ENCODE measurements at regions not wholly inside any gene's neighbourhood (a gene's known extent, or its start where the extent isn't known, plus 50 kb on each side); places are given as distances from the start of the nearest gene placed in this dataset.

DNA sequence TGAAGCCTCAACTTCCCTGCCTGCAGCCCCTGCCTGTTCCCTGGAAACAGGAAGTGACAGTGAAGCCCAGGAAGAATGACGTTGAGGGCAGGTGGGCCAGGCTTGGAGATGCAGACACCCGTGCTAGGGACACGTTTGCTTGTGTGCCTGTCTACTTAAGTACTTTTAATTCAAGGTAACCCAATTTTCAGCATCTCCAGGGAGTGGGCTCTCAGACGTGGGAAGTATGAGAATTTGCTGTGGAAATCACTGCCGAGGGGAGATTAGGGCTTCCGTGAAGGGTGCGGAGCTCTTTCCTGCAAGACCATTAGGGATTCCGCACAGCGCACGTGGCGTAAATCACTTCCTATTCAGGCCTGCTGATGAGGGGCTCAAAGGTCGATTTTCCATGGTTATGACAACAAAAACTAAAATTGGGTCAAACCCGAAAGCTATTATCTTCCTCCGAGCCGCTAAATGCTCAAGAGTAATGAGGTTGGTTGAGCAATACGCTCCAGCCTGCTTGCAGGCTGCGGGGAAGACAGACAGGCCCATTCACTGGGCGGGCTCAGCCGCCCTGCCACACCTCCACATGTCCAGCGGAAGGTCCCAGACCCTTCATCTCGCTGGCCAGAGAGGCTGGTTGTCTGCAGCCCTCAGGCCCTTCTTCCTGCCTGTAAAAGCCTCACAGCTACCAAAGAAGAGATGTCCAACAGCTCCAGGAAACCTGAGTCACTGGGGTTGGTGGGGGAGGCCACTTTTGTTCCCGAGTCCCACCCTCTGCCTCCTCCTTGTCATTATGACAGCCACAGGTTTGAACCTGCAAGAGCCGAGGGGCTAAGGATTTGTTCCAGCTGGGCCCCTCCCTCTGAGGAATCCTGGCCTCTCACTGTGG is 109.9 kb downstream of the RBFOX3 start:
- no peak for DNase-seq

DNA sequence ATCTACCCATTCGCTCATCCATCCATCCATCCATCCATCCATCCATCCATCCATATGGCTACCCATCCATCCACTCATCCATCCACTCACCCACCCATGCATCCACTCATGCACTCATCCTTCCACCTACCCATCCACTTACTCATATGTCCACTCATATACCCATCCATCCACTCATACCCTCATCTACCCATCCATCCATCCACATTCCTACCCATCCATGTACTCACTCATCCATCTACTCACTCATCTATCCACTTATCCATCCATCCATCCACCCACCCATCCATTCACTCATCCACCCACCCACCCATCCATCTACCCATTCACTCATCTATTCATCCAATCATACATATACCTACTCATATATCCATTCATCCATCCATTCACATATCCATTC is 112.0 kb downstream of the RBFOX3 start:
- DNase-seq = no peak

DNA sequence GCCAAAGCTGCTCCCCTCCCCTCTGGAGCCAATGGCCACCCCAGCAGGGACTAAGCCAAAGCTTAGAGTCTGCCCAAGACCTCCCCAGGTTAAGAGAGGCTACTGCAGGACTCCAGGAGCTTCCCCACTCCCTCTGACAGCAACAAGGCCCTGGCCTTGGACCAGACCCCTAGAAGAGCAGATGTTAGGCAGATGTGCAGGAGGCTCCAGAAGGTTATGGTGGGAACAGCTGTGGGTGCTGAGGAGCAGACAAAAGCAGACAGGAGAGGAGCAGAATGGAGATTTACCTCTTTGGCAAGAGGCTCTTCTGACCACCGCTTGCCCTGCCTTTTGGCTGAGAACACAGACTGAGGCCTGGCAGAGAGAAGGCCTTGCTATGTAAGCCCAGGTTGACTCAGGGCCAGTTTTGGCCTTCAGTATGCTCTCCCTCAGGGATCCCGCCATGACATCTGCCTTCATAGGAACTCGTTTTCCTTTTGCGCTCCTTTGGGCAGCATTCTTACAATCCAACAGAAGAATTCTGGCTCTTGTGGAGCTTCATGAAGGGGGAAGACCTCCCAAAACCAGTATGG is 113.0 kb downstream of the RBFOX3 start:
- no peak for DNase-seq

DNA sequence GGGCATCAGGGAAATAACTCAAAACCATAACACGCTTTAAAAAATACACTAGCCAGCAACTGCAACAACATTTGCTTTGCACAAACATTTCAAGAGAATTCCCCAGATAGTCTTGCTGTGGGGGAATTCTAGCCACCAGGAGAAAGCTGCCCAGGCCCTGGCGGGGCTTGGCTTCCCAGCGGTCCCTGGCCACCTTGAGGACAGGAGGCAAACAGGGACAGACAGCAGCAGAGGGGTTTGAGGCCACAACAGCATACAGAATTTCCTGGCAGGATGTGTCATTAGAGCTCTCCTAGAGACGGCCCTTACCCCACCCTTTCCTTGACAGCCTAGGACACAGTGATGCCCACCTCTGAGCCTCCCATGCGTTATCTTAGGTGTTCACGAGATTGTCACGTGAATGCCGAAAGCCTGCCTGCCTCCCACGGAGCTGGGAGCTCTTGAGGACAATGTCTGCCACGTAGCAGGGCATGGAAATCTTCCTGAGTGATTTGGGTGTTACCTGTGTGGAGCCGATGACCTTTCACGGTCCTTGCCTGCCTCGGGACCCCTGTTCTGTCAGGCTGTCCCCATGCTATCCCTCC is 114.3 kb downstream of the RBFOX3 start:
- no peak for DNase-seq

DNA sequence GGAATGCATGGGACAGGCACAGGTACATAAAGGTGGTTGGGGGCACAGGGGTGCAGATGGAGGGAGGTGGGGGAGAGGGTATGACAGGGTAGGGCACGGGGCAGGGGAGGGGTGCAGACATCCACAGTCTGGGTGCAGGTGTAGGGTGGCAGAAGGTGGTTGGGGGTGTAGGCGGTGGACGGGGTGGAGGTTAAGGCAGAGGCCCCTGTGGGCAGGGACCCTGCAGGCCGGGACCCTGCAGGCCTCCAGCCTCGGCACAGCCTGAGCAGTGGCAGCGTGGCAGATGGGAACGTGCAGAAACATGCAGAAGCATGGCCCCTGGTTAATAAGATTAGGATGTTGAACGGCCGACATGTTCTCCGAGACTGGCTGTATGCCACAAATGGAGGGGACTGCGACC is 115.2 kb downstream of the RBFOX3 start:
- DNase-seq = no peak

DNA sequence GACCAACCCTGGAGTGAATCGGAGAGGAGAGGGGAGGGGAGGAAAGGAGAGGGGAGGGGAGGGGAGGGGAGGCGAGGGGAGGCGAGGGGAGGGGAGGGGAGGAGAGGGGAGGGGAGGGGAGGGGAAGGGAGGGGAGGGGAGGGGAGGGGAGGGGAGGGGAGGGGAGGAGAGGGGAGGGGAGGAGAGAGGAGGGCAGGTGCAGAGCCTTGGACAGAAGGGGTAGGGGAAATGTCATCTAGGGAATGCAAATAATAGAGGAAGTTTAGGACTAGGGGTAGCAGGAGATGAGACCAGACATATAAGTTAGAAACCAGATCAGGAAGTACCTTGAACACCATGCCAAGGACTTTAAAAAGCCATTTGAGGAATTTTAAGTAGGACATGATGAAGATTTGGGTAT is 119.8 kb downstream of the RBFOX3 start:
- no peak for DNase-seq

DNA sequence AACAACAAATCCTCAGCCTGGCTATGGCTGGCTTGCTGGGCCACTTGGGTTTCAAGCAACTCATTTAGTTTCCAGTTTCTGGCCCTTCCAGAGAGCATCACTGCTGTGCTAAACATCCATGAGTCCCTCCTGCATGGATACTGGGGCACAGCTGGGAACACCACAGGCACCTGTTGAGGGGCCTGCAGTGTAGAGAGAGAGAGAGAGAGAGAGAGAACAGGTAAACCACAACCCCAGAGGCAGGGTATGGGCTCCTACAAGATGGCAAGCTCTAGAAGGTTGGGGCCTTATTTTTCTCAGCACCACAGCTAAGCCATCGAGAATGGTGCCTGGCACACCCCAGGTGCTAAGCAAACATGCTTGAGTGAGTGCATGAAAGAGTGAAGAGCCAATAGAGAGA is 120.3 kb downstream of the RBFOX3 start:
- DNase-seq = no peak

DNA sequence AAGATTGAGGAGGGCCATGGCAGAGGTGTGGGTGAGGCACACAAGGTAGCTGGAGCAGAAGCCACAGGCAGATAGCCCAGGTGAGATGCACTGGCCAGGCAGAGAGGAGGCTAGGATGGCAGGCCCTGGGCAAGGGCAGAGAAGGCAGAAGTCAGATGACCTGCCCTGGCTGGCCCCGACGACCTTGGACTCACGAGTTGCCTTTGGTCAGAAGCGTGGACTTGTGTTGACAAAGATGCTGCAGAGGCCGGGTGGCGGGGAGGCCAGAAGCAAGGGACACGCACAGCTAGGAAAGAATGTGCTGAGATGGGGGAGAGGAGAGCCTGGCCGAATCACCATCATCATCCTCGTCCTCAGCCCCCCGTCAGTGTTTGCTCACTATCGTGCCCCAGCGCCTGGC is 123.7 kb downstream of the RBFOX3 start:
- DNase-seq = no peak

DNA sequence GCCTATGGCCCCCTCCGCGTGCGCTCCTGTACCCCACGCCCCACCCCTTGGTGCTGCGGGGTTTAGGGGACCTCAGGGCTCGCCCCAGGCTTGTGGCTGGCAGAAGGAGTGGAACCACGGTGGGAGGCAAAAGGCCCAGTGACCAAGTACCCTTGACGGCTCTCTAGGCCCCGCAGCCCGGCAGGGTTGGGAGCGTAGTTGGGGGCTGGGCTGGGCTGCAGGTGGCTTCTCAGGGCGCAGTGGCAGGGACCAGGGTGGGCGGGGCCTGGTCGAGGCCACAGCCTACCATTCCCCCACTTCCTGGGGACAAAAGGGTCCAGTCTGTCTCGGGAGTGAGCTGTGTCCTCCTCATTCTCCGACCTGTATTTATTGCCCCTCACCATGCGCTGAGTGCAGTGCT is 124.9 kb downstream of the RBFOX3 start:
- DNase-seq = no peak

DNA sequence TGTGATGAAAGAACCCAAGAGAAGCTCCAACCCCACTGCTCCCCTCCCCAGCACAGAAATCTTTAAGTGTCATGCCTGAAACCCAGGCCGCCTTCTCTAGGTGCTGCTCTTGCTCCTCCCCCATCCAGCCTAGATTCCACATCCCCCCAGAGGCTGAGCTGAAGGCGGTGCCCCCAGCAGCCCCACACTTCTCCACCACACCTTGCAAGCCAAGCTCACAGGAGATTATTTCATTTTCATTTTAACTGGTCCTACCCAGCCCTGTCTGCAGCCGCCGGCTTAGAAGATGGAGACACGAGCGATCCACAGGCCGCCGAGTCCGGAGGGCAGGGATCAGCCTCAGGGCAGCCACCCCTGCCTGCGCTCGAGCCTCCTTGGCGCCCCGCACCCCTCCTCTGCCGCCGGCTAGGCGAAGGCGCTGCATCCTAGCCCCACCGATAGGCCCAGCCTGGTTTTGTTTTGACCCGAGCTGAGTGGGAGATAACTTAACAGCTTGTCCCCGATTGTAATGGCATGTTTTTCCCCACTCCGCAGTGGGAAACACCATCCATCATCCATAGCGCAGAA is 125.3 kb downstream of the RBFOX3 start:
- DNase-seq = no peak

DNA sequence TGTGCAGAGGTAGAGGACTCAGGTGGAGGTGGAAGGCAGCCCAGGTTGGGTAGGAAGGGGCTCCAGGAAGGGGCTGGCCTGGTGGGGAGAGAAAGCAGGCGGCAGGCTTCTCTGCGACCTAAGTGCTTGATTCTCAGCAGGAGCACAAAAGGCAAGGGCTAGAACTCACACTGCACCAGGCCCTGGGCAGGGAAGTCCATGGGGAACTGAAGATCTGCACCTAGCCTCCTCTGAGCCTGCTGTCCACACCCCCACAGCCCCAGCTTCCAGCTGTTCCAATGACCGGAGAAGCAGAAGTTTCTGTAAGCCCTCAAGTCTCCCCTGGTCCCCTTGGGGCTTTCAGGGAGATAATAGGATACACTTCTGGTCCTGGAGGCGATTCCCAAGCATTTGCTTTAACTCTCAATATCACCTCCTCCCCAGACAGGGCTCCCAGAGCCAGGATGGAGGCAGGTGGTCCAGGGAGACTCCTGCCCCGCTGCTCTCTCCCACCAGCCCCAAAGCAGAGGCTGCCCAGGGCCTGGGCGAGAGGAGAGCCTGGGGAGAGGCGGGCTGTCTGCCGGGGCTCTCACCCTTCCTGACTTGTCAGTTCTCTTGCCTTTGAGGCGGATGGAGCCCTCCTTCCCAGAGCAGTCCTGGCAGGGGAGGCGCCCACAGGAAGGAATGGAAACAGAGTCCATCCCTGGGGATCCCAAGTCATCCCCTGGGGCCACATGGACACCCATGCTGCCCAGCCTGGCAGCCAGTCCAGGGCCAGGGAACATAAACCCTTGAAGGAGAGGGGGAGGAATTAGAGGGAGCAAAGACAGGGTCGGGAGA is 126.0 kb downstream of the RBFOX3 start:
- DNase-seq = no peak

DNA sequence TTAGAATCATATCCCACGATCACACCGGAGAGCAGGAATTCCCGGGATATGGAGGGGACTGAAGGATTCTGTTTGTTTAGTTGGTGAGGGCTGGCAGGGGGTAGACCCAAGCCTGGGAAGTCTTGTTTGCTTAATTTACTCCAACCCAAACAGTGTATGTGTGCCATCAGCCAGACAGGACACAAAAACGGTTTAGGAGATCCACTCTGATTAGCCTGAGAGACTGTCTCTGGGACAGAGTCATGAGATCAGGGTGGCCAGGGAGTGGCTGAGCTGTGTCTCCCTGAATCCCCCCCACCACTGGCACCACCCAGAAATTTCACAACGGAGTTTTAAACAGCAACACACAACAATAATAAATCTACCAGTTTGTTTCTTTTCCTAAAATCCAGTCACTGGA is 127.0 kb downstream of the RBFOX3 start:
- DNase-seq = no peak

DNA sequence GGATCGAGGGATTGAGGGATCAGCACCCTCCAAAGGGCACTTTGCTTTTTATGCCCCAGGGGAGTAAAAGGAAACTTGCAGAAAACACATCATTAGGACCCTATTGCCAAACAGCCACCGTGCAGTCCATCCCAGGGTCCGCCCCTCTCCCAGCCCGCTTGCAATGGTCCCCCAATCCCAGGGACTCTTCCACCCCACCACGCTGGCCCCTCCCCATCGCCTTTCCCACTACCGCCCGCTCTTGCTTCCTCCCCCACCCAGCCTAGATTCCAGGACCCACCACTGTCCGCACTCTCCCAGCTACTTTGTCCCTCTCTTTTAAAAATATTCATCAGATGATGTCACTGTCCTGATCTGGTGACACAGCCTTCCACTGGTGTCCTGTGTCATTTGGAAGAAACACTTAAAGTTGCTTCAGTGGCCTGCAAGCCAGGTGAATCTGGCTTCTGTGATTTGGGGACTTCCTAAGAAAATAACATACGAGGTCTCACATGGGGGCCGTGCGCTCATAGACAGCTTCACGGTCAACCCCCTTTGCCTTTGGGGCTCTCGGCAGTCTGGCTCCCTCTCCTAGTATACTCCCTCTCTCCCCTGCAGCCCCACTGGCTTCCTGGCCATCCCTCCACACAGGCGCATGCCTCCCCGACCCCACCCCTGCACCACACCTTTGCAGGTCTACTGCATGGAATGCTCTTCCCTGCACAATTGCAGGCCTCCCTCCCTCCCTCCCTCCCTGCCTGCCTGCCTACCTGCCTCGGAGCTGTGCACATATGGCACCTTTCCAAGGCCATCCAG is 127.9 kb downstream of the RBFOX3 start:
- no peak for DNase-seq

DNA sequence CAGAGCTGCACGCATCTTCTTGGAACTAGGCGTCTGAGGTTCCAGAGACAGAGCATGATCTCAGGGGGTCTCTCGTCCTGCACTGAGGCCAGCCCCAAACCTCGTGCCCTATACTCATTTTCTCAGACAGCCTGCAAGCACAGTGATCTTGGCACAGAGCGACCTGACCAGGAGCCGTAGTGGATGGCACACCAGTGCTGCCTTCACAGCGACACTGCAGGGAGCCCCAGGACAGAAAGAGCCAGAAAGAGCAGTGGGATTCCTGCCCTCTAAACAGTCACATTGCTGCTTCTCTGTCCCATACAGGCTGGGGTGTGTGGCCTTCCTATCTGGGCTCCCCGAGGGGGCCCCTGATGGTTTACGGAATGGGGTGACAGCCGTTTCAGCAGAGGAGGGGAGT is 131.0 kb downstream of the RBFOX3 start:
- no peak for DNase-seq

DNA sequence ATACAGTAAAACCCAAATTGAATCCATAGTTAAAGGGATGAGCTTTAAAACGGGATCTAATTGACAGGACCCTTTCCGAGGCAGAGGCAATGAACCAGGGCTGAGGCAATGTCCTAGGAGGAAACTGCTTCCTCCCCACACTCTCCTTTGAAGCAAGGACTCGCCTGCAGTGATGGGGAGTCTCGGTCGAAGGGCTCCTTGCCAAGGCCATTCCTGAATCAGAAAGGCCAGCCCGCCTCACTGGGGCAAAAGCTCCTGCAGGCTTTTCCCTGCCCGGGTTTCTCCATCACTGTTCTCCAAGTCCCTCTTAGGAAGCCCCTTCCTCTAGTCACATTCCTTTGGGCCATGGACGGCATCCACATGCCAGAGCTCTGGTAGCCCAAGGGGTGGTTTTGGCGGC is 132.0 kb downstream of the RBFOX3 start:
- DNase-seq = no peak

DNA sequence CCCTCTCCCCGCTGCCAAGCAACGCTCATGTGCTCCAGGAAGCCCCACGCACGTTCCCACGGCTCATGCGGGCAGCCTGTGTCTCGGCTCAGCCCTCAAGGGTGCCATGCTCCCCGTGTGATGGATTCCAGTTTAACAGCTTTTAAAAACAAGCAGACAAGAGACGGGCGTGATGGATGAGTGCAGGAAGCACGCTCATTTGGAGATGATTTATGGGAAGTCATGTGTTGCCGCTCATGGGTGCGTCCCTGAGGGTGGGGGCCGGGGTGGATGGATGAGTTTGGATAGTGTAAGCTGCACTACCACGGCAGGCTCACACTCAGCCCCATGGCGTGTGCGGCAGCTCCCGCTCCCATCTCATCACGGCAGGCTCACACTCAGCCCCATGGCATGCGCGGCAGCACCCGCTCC is 132.8 kb downstream of the RBFOX3 start:
- DNase-seq = peak; percentile 62

DNA sequence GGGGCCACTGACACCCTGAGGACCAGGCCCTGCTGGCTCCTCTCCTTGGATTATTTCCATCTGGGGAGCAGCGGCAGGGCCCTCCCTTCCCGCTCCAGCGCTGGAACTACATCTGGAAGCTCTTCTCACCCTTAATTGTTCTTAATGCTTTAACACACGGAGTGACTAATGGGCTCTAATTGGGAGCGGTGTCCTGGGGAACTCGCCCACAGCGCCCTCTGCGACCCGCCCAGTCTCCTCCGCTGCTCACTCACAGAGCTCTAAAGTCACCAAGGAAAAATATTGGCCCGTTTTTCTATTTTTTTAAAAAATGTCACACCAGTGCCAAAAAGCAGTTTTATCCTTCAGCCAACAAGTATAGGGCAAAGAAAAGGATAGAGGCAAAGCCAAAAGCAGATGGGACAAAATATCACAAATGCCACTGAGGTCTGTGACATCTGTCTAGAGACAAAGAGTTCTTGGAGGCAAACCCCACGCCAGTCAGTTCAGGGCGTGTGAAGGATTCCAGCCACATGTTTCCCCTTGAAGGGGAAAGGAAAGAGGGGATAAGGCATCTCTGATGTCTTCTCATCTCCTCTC is 134.7 kb downstream of the RBFOX3 start:
- no peak for DNase-seq

DNA sequence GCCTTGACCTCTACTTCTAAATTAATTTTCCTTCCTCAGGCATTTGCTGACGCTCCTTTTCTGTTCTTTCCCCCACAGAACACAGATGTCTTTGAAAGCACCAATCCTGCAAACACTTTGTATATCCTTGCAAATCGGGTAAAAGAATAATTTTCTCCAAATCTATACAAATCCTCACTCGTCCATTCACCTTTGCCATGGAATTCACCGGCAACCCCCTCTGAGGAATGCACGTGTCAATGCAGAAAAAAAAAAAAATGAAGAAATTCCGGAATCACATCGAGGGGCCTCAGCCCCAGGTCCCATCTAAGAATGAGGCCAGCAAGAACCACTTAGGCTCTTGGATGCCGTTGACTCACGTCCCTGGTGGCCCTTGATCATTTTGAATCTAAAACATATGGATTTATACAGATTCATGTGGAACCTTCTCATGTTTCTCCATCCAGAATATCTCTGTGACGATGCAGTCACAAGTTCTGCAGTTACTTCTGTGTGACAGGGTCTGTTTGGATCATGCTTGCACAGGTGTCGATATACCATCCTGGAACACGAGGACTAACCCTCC is 136.9 kb downstream of the RBFOX3 start:
- no peak for DNase-seq

DNA sequence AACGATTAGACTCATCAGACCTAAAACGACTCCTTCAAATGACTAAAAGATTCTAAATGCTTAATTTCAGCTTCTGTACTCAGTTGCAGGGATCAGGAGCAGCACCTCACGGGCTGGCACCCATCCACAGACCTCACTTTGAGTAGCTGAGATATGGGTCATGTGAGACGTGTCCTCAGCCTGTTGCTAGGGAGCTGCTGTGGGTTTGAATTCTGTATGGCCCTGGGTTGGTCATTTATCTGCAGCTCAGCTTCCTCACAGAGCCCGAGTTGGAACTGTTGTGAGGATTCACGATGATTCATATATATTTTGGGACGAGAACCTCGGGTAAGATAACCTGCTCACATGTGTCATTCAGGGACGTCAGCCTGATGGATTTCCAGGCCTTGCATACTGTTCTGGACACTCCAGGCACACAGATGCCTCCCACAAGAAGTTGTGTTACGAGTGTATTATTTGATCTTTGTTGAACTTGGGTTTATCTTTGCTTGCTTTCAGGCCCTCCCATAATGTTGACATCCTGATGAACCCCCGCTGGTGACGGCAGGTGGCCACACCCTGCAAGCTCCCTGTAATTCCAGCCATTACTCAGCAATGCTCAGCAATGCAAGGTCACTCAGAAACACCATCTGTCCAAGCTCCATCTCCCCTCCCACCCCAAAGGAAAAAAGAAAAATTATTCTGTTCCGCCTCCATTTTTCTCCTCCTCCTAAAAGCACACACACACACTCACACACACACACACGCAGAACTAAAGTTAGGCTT is 137.6 kb downstream of the RBFOX3 start:
- no peak for DNase-seq

DNA sequence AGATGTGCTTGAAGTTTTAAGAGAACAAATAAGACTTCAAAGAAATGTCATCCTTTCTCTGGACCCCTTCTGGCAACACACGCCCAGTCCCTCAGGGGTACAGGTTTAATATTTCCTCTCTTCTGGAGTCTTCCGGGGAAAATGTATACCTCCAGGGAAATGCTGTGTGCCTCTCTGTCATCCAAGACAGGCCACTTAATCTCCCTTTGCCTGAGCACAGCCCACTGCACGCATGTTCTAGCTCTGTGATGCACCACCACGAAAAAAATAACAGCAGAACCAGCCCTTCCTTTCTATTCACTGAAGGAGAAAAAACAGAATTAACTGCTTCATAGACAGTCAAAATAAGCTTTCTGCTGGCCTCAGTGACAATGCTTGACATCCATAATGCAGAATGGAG is 140.1 kb downstream of the RBFOX3 start:
- DNase-seq = no peak

DNA sequence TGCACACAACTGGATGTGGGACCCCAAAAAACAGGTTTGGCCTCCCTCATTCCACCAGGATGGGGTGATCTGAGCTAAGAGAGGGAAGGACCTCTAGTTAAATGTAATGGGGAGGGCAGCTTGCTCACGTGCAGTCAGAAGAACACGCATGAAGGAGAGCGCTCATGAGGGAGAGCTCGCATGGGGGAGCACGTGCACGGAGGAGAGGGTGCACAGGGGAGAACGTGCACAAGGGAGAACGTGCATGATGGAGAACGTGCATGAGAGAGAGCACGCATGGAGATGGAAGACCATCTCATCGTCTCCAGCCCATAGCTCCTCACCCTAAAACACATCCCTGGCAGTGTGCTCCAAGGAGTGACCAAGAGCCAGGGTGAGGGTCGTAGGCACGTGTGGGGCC is 141.2 kb downstream of the RBFOX3 start:
- DNase-seq = no peak
